Natural killer cell treated with Interleukin-12 subunit alpha and Interleukin-12 subunit beta and Interleukin-15 and Interleukin-18, amount 100 ng/mL, for 72 hours (primary cell): ENCODE measurements at regions not wholly inside any gene's neighbourhood (a gene's known extent, or its start where the extent isn't known, plus 50 kb on each side); places are given as distances from the start of the nearest gene placed in this dataset.

Source experiments
- ATAC-seq, 2 donors: fragments of 150-1000 bp; cut with Tn5 transposase in 1 of 2; sonication (Bioruptor Pico), chemical (Tn5 transposase) in 1 of 2; 2 replicates each; pipeline ENCODE4 v1.10.0; 2021
- DNase-seq: peaks from one replicate; pipeline ENCODE4 v3.0.0; 2022; ENCODE audit warnings: low spot score
- H3K27ac Mint-ChIP-seq, 2 donors: 1 replicate in 1 of 2; 2 replicates in 1 of 2; pipeline ENCODE4 v1.8.0; 2022; ENCODE audit warnings: mixed read lengths in 2 of 2, mild to moderate bottlenecking in 1 of 2, moderate library complexity in 1 of 2
- H3K27me3 Mint-ChIP-seq, 2 donors: 1 replicate in 1 of 2; 2 replicates in 1 of 2; pipeline ENCODE4 v1.8.0; 2022; ENCODE audit warnings: mixed read lengths in 2 of 2
- H3K36me3 Mint-ChIP-seq: one replicate; pipeline ENCODE4 v1.8.0; 2022; ENCODE audit warnings: mixed read lengths
- H3K4me1 Mint-ChIP-seq, 2 donors: 1 replicate in 1 of 2; 2 replicates in 1 of 2; pipeline ENCODE4 v1.8.0; 2022; ENCODE audit warnings: low read depth in 2 of 2, mixed read lengths in 2 of 2, mild to moderate bottlenecking in 1 of 2
- H3K4me3 Mint-ChIP-seq: one replicate; pipeline ENCODE4 v1.8.0; 2022; ENCODE audit warnings: mixed read lengths
- H3K9me3 Mint-ChIP-seq: 2 replicates; pipeline ENCODE4 v1.8.0; 2022; ENCODE audit warnings: mixed read lengths

DNA sequence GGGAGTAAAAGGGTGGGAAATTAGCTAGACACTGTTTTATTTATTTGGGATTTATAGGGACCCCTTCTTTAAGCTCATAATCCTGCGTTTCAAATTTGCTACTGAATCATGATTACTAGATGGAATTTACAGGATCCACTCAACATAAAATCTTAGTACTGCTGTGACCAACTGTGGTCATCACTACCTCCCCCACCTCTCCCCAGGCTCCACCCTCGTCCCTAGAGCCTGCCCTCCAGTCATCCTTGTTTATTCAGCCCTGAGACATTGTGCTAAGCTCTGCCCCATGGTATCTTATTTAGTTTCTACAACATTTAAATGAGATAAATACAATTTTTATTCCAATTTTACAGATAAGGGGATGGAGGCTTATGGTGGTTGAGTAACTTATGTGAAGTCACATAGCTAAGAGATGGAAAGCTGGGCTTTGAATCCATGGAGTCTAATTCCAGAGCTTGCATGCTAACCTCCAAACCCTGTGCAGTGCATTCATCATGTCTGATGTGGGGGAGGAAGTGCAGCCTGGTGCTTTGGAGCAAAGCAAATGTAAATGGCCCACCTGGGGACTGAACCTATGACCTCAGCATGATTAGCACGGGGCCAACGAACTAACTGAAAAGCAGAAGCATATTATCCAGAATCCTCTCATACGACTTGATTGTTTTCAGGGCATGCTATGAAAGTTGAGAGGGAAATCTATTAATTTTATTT is 502.4 kb downstream of the TMEM182 start:
- no peak for DNase-seq
- Mint-ChIP-seq H3K36me3 (no peaks in the 10 kb centered on the region), H3K4me1 (no peaks in the 10 kb centered on the region), H3K9me3 (peaks cover 17% of the 10 kb centered on the region), H3K27ac (no peak overlapping the region), H3K4me3 (no peak overlapping the region), H3K27me3 (no peaks in the 10 kb centered on the region)
- no peak for ATAC-seq

DNA sequence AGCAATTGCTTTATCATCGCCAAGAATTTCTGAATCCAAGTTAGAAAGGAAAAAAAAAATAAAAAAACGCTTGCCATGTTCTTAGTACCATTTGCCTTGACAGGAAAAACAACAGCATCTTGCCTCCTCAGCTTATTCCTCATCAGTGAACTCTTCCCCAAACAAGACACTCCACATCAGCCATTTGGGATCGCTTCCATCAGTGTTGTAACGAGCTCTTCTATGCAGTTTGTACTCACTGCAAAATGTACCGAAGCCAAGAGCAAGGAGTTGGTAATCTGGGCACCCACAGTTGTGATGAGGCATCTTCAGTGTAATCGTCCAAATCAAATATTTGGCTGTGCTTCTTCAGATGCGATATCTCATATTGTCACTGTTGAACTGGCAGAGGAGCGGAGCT is 503.7 kb downstream of the TMEM182 start:
- no peaks in the 10 kb centered on the region for H3K27me3 Mint-ChIP-seq
- no peaks in the 10 kb centered on the region for H3K36me3 Mint-ChIP-seq
- H3K4me1 Mint-ChIP-seq: no peaks in the 10 kb centered on the region
- no peak for ATAC-seq
- peaks cover 23% of the 10 kb centered on the region for H3K9me3 Mint-ChIP-seq
- no peak for DNase-seq
- no peak overlapping the region for H3K27ac Mint-ChIP-seq
- no peak overlapping the region for H3K4me3 Mint-ChIP-seq

DNA sequence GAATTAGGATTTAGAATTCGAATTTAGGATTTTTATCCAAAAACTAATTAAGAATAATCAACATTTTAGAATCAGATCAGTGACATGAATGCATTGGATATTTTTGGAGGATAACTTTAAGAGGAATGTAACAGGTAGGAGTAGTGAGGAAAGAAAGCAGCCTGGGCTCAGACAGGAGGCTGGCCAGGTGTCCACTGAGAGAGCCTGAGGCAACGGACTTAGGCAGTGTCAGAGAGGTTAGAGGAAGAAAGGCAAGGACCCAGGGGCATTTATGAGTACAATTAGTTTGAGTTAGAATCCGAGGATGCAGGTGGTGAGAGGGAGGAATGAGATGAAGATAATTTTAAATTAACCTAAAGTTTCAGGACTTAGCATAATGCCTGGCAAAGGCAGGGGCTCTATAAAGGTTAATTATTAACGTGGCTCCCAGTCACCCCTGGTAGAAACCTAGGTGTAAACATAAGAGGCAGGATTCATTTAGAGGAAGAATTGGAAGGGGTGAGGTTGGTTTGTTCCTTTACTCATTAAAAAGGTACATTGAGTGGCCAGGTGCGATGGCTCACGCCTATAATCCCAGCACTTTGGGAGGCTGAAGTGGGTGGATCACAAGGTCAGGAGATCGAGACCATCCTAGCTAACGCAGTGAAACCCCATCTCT is 507.1 kb downstream of the TMEM182 start:
- DNase-seq: no peak
- no peaks in the 10 kb centered on the region for H3K4me1 Mint-ChIP-seq
- H3K36me3 Mint-ChIP-seq: no peaks in the 10 kb centered on the region
- no peak overlapping the region for H3K4me3 Mint-ChIP-seq
- no peak overlapping the region for H3K27ac Mint-ChIP-seq
- peaks cover 27% of the 10 kb centered on the region for H3K9me3 Mint-ChIP-seq
- no peak for ATAC-seq
- H3K27me3 Mint-ChIP-seq: no peaks in the 10 kb centered on the region

DNA sequence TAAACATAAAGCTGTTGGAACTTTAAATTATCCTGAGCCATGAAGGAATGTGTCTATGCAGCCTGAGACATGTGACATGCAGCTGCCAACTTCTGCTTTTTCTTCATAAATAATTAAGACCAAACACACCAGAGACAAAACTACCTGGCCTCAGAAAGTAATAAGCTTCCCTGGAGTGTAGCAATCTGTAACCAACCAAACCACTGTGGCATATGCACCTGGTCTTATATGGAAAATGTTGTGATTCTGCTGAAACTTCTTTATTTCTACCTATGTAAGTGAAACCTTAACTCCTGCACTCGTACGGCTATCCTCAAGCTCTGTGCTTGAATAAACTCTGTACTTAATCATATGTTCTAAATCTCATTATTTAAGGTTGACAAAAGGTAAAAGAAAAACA is 515.0 kb downstream of the TMEM182 start:
- peaks cover 7% of the 10 kb centered on the region for H3K9me3 Mint-ChIP-seq
- no peaks in the 10 kb centered on the region for H3K27me3 Mint-ChIP-seq
- ATAC-seq (no peak), DNase-seq (no peak)
- no peak overlapping the region for H3K27ac Mint-ChIP-seq
- no peaks in the 10 kb centered on the region for H3K4me1 Mint-ChIP-seq
- no peaks in the 10 kb centered on the region for H3K36me3 Mint-ChIP-seq
- no peak overlapping the region for H3K4me3 Mint-ChIP-seq

DNA sequence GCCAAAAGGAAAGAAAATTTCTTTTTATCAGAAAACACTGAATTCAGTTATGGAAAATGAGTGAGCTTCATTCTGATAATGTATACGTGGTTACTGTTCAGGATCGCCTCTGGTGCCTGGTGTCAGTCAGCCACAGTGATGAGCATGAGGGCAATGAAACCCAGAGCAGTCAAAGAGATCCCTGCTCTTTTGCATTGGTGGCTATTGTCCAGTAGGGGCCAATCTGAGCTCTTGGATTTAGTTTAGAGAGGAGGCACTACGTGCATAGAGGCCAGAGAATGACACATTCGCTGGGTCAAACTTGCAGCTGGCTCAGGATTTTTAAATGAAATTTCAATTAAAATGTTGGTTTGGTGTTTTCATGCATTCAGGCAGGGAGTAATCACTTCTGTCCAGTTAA is 522.9 kb downstream of the TMEM182 start:
- ATAC-seq (no peak), DNase-seq (no peak)
- H3K4me1 Mint-ChIP-seq: no peaks in the 10 kb centered on the region
- no peak overlapping the region for H3K4me3 Mint-ChIP-seq
- H3K36me3 Mint-ChIP-seq: no peaks in the 10 kb centered on the region
- no peak overlapping the region for H3K27ac Mint-ChIP-seq
- H3K27me3 Mint-ChIP-seq: no peaks in the 10 kb centered on the region
- no peaks in the 10 kb centered on the region for H3K9me3 Mint-ChIP-seq

DNA sequence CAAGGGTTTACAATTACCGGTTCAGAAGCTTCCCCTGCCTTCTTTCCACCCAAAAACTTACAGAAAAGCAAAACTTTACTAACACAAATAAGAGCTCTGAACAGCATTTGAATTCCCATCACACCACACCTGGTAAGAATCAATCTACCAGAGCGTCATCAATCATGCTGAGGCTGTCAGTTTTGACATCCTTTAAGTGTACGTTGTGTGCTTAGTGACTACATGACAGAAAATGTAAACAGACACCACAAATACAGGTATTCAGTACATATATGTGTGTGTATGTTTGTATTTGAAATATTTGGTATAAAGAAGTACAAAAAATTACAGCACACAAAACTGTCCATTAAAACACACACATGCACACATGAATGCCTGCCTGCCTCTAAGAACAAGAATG is 523.5 kb downstream of the TMEM182 start:
- Mint-ChIP-seq H3K36me3 (no peaks in the 10 kb centered on the region), H3K4me3 (no peak overlapping the region), H3K4me1 (no peaks in the 10 kb centered on the region), H3K27ac (no peak overlapping the region), H3K9me3 (no peaks in the 10 kb centered on the region), H3K27me3 (no peaks in the 10 kb centered on the region)
- no peak for DNase-seq
- ATAC-seq: no peak

DNA sequence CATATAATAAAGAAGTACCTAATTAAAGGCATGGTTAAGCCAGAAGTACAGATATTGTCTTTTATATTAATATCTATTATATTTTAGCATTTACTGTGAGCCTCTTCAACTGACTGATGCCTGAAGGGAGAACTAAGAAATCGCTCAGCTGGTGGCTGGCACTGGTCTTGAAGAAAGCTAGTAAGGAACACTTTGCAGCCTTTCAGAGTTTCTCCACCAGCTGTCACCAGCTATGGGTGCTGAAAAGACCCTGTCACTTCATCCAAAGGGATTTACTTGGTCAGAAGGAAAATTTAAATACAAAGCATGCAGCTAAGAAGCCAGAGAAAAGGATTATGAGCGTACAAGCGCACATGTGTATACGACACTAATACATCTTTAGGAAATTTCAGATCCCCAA is 525.9 kb downstream of the TMEM182 start:
- H3K4me3 Mint-ChIP-seq: no peak overlapping the region
- no peak overlapping the region for H3K27ac Mint-ChIP-seq
- no peaks in the 10 kb centered on the region for H3K36me3 Mint-ChIP-seq
- H3K27me3 Mint-ChIP-seq: no peaks in the 10 kb centered on the region
- no peaks in the 10 kb centered on the region for H3K9me3 Mint-ChIP-seq
- H3K4me1 Mint-ChIP-seq: no peaks in the 10 kb centered on the region
- ATAC-seq (no peak), DNase-seq (no peak)

DNA sequence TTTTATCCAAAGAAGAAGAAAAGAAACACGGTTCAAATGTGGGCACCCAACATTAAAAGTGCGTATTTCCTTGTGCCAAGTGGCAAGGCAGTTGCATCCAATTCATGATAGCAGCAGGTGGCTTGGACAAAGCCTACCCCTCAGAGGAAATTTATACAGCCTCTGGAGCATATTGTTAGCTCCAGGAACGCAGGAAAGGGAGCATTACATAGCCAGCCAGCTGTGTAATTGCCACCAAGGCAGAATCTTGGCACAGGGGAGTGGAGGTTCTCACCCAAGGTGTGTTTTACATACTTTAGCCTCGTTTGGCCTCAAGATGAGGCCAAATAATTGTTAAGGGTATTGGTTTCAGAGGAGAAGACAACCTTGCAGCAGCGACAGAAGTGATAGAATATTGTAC is 526.9 kb downstream of the TMEM182 start:
- no peak overlapping the region for H3K27ac Mint-ChIP-seq
- H3K9me3 Mint-ChIP-seq: no peaks in the 10 kb centered on the region

DNA sequence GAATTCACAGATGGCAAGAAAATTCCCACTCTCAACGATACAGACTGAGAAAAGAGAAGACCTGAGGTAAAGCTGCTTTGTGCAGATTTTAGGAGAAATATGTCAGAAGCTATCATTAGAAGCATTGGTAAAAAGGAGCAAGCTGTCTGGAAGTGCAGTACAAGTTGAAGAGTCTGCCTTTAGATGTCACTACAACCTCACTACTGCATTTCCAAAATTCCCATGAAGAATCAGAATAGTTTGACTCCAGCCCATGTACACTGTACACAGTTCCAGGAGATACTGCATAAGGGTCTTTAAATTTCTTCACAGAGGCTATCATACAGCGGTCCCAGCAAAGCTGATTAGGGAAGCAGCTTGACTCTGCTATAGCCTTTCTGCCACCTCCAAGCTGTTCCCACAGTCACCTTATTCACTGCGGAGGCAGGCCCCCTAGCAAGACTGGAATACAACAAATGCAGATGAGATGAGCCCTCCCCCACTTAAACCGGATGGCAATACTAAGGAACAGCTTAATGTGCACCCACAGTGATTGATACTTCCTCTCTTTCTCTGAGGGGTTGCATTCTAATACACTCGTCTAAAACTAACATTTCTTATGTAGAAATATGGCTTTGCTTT is 527.4 kb downstream of the TMEM182 start:
- H3K4me1 Mint-ChIP-seq: no peaks in the 10 kb centered on the region
- no peak overlapping the region for H3K27ac Mint-ChIP-seq
- ATAC-seq (no peak), DNase-seq (no peak)
- no peaks in the 10 kb centered on the region for H3K9me3 Mint-ChIP-seq
- peaks cover 0 to 6% of the 10 kb centered on the region in 2 donors for H3K27me3 Mint-ChIP-seq
- no peak overlapping the region for H3K4me3 Mint-ChIP-seq
- no peaks in the 10 kb centered on the region for H3K36me3 Mint-ChIP-seq

More for the DNA sequence above, 526.9 kb downstream of the TMEM182 start:
- Mint-ChIP-seq H3K4me3 (no peak overlapping the region), H3K27me3 (peaks cover 0 to 5% of the 10 kb centered on the region in 2 donors), H3K4me1 (no peaks in the 10 kb centered on the region), H3K36me3 (no peaks in the 10 kb centered on the region)
- DNase-seq (no peak), ATAC-seq (no peak)

DNA sequence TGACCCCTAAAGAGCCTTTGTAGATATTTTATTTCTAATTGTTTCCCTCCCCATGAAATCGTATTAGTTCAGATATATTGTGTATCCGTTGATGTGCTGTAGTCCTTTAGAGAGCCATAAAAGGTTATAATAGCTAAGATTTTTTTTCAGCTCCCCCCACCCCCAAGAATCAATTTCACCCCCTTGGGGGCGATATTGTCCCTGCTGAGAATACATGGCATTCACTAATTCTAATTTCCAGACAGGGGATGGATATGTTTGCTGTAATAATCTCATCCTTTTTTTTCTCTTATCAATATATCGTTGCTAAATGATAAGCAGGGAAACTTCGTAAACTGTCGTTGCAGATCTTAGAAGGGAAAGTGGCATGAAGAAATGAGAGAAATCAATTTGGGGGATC is 530.7 kb downstream of the TMEM182 start:
- peaks cover 3% of the 10 kb centered on the region for H3K9me3 Mint-ChIP-seq
- no peaks in the 10 kb centered on the region for H3K4me1 Mint-ChIP-seq
- no peak overlapping the region for H3K27ac Mint-ChIP-seq
- no peaks in the 10 kb centered on the region for H3K36me3 Mint-ChIP-seq
- no peak for ATAC-seq
- peaks cover 0 to 6% of the 10 kb centered on the region in 2 donors for H3K27me3 Mint-ChIP-seq
- no peak for DNase-seq
- H3K4me3 Mint-ChIP-seq: no peak overlapping the region

DNA sequence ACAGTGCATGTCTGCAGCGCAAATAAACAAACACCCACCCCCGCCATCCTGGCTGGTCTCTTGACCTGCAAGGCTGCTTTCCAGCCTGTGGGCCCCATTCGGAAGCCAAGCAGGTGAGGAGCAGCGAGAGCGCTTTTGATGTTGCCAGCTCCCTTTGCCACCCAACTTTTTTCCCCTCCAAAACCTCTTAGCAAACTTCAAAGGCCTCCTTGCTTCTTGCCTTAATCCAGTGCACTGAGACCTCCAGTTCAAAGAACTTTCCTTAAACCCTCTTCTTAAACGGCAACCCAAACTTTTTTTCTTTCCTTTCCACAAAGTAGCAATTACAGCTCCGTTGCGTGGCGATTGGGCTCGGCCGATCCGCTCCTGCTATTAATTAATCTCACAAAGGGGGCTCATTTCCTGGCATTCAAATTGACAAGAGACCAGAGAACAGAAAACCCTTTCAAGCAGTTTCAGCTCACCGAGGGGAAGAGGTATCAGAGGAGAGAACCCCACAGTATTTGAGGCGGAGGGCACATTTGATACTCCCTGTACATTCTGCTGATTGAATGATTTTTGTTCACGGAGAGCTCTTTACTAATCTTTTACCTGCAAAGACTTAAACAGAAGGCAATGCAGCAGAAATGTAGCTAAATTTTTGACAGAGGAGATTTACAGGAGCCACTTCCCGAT is 531.4 kb downstream of the TMEM182 start:
- Mint-ChIP-seq H3K36me3 (no peaks in the 10 kb centered on the region), H3K9me3 (peaks cover 3% of the 10 kb centered on the region), H3K27ac (no peak overlapping the region), H3K4me3 (no peak overlapping the region), H3K27me3 (peaks cover 0 to 6% of the 10 kb centered on the region in 2 donors), H3K4me1 (no peaks in the 10 kb centered on the region)
- DNase-seq: no peak
- ATAC-seq: no peak

DNA sequence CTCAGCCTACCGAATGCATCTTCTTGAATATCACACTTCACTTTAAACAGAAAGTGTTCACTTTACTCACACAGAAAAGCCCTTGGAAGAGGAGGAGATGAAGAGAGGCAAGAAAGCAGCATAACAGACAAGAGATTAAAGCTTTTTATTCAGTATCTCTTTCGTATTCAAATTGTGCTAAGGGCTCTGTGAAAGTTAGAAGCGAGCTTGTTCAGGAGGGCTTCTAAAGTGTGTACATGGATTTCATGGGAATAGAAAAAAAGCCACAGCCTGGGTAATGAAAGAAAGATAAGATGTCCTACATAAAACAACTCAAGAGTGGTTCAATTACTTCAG is 531.9 kb downstream of the TMEM182 start:
- Mint-ChIP-seq H3K4me3 (no peak overlapping the region), H3K27me3 (peaks cover 0 to 6% of the 10 kb centered on the region in 2 donors), H3K9me3 (peaks cover 3% of the 10 kb centered on the region), H3K27ac (no peak overlapping the region), H3K4me1 (no peaks in the 10 kb centered on the region), H3K36me3 (no peaks in the 10 kb centered on the region)
- ATAC-seq (no peak), DNase-seq (no peak)

DNA sequence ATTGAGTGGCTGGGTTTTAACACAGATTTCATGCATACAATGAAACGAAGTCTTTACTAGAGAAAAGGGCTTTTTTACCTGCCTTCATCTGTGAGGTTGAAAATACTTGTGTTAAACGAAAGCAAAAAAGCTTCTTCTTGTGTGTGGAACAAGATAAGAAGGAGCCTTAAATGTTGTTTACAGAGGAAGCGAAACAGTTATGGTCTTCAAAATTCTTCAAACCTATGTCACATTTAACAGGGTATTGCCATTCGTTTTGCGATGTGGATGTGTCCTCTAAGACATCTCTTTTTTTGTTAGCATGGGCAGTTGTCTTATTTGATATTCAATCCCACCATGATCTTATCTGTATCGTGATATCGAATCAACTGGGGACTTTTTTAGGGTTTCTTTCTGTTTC is 532.6 kb downstream of the TMEM182 start:
- peaks cover 3% of the 10 kb centered on the region for H3K9me3 Mint-ChIP-seq
- H3K4me1 Mint-ChIP-seq: no peaks in the 10 kb centered on the region
- DNase-seq (no peak), ATAC-seq (no peak)
- H3K4me3 Mint-ChIP-seq: no peak overlapping the region
- no peaks in the 10 kb centered on the region for H3K36me3 Mint-ChIP-seq
- H3K27me3 Mint-ChIP-seq: peaks cover 0 to 6% of the 10 kb centered on the region in 2 donors
- no peak overlapping the region for H3K27ac Mint-ChIP-seq

DNA sequence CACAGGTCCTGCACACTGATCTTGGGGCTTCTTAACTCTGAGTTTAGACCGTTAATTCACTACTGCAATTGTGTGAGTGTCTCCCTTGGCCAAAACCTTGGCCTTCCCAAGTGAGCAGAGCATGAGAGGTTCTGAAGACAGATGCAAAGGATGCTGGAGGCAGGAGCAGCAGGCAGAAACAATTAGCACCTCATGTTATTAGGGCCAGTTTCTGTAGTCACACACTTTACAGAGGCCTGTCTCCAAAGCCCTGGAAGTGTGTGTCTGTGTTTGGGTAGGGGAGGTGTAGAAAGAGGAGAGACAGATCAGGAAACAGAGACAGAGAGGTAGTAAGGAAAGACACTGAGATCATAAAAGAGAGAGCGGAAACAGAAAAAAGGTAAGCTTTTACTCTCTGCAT is 533.8 kb downstream of the TMEM182 start:
- H3K27ac Mint-ChIP-seq: no peak overlapping the region
- DNase-seq: no peak
- no peaks in the 10 kb centered on the region for H3K4me1 Mint-ChIP-seq
- ATAC-seq: no peak
- no peak overlapping the region for H3K4me3 Mint-ChIP-seq
- H3K9me3 Mint-ChIP-seq: peaks cover 3% of the 10 kb centered on the region
- peaks cover 0 to 6% of the 10 kb centered on the region in 2 donors for H3K27me3 Mint-ChIP-seq
- H3K36me3 Mint-ChIP-seq: no peaks in the 10 kb centered on the region
